Mesenchymal stem cell (in vitro differentiated cells and primary cell): ENCODE measurements at regions not wholly inside any gene's neighbourhood (a gene's known extent, or its start where the extent isn't known, plus 50 kb on each side); places are given as distances from the start of the nearest gene placed in this dataset.

Experiments
- DNase-seq: peaks from one replicate; pipeline ENCODE4 v3.0.0-alpha.2; 2013
- H2AFZ ChIP-seq: one replicate; pipeline ENCODE4 v1.6.1; 2013; ENCODE audit warnings: low read depth, mild to moderate bottlenecking, control low read depth, inconsistent platforms, low read length, moderate library complexity
- H2AK5ac ChIP-seq: 2 replicates; pipeline ENCODE4 v1.6.1; 2013; ENCODE audit warnings: low read length, moderate library complexity, mild to moderate bottlenecking, inconsistent platforms; ENCODE audit not compliant: severe bottlenecking
- H2BK120ac ChIP-seq: one replicate; pipeline ENCODE4 v1.6.1; 2013; ENCODE audit warnings: low read depth, mild to moderate bottlenecking, inconsistent platforms, low read length, moderate library complexity
- H2BK12ac ChIP-seq, 2 experiments: one replicate each; pipeline ENCODE4 v1.6.1; 2013; ENCODE audit warnings: inconsistent platforms in 2 of 2, low read length in 2 of 2, mild to moderate bottlenecking in 2 of 2, moderate library complexity in 2 of 2, control low read depth in 1 of 2
- H2BK15ac ChIP-seq: one replicate; pipeline ENCODE4 v1.6.1; 2013; ENCODE audit warnings: mild to moderate bottlenecking, low read depth, inconsistent platforms; ENCODE audit not compliant: poor library complexity, severe bottlenecking
- H2BK5ac ChIP-seq: 2 replicates; pipeline ENCODE4 v1.6.1; 2013; ENCODE audit warnings: low read depth, mild to moderate bottlenecking, low read length, control low read depth, inconsistent platforms; ENCODE audit not compliant: poor library complexity, severe bottlenecking
- H3K14ac ChIP-seq, 2 experiments: one replicate each; pipeline ENCODE4 v1.6.1; 2013; ENCODE audit warnings: inconsistent platforms in 2 of 2, low read length in 2 of 2, control low read depth in 1 of 2, mild to moderate bottlenecking in 1 of 2, moderate library complexity in 1 of 2
- H3K18ac ChIP-seq, 2 experiments: one replicate each; pipeline ENCODE4 v1.6.1; 2013; ENCODE audit warnings: inconsistent platforms in 2 of 2, low read length in 2 of 2, control low read depth in 1 of 2, low read depth in 1 of 2, mild to moderate bottlenecking in 1 of 2
- H3K23ac ChIP-seq, 2 experiments: one replicate each; pipeline ENCODE4 v1.6.1; 2013; ENCODE audit warnings: inconsistent platforms in 2 of 2, low read length in 2 of 2, mild to moderate bottlenecking in 2 of 2, moderate library complexity in 2 of 2, control low read depth in 1 of 2
- H3K27ac ChIP-seq: 2 replicates; pipeline ENCODE4 v1.5.1; 2013; ENCODE audit warnings: mild to moderate bottlenecking, moderate library complexity, low read length, control low read depth, inconsistent platforms; ENCODE audit not compliant: poor library complexity, severe bottlenecking
- H3K27me3 ChIP-seq, 2 experiments: 2 replicates each; pipeline versions ENCODE4 v1.6.1 to v1.7.0; 2013; ENCODE audit warnings: low read length in 2 of 2, mild to moderate bottlenecking in 2 of 2, moderate library complexity in 2 of 2, control low read depth in 1 of 2, inconsistent platforms in 1 of 2; ENCODE audit not compliant: control insufficient read depth in 1 of 2, insufficient read depth in 1 of 2
- H3K36me3 ChIP-seq, 2 experiments: 2 replicates each; pipeline versions ENCODE4 v1.6.1 to v1.7.0; 2013; ENCODE audit warnings: low read length in 2 of 2, control low read depth in 1 of 2, inconsistent platforms in 1 of 2, low read depth in 1 of 2, mild to moderate bottlenecking in 1 of 2; ENCODE audit not compliant: insufficient read depth in 2 of 2, control insufficient read depth in 1 of 2
- H3K4ac ChIP-seq, 2 experiments: one replicate each; pipeline ENCODE4 v1.6.1; 2013; ENCODE audit warnings: inconsistent platforms in 2 of 2, low read length in 2 of 2, mild to moderate bottlenecking in 2 of 2, moderate library complexity in 2 of 2, control low read depth in 1 of 2, low read depth in 1 of 2
- H3K4me1 ChIP-seq: 2 replicates; pipeline ENCODE4 v1.6.1; 2013; ENCODE audit warnings: low read depth, low read length, control low read depth; ENCODE audit not compliant: control insufficient read depth, insufficient read depth
- H3K4me2 ChIP-seq: 2 replicates; pipeline ENCODE4 v1.6.1; 2013; ENCODE audit warnings: low read length, mild to moderate bottlenecking, inconsistent platforms; ENCODE audit not compliant: poor library complexity, severe bottlenecking
- H3K4me3 ChIP-seq, 2 experiments: 2 replicates each; pipeline versions ENCODE4 v1.5.1 to v1.7.0; 2013; ENCODE audit warnings: low read length in 2 of 2, mild to moderate bottlenecking in 2 of 2, control low read depth in 1 of 2, low read depth in 1 of 2; ENCODE audit not compliant: insufficient read depth in 1 of 2
- H3K79me1 ChIP-seq: replicated peaks from 2 replicates; pipeline ENCODE4 v1.6.1; 2013; ENCODE audit warnings: mild to moderate bottlenecking, control low read depth, low read length, inconsistent platforms; ENCODE audit not compliant: poor library complexity, severe bottlenecking
- H3K9ac ChIP-seq: 2 replicates; pipeline ENCODE4 v1.7.0; 2013; ENCODE audit warnings: mild to moderate bottlenecking, low read length, moderate library complexity
- H3K9me3 ChIP-seq: 2 replicates; pipeline ENCODE4 v1.7.0; 2013; ENCODE audit warnings: mild to moderate bottlenecking, low read length; ENCODE audit not compliant: control insufficient read depth
- H4K8ac ChIP-seq: one replicate; pipeline ENCODE4 v1.6.1; 2013; ENCODE audit warnings: inconsistent platforms, mild to moderate bottlenecking, low read length, moderate library complexity
- H4K91ac ChIP-seq: one replicate; pipeline ENCODE4 v1.6.1; 2013; ENCODE audit warnings: mild to moderate bottlenecking, low read length, inconsistent platforms
- WGBS: methylation state at CpG from one replicate; pipeline ENCODE4 v1.1.7; 2013; ENCODE audit warnings: mixed read lengths; 5-methylcytosine and 5-hydroxymethylcytosine counted together

GRCh38 chr5:153157156-153157555 lies 333.3 kb upstream of the GRIA1 start:
- no peak overlapping the region for H3K4me2 ChIP-seq
- H2BK15ac ChIP-seq = no peak overlapping the region
- H3K27ac ChIP-seq = no peak overlapping the region
- H2AFZ ChIP-seq = no peak overlapping the region
- H3K4ac ChIP-seq = no peak overlapping the region
- no peak overlapping the region for H2BK12ac ChIP-seq
- no peak overlapping the region for H4K91ac ChIP-seq
- peak; percentile 14 for DNase-seq
- H3K27me3 ChIP-seq = no peaks in the 10 kb centered on the region
- H3K14ac ChIP-seq = no peak overlapping the region
- H3K9ac ChIP-seq = no peak overlapping the region
- no peak overlapping the region for H4K8ac ChIP-seq
- H3K4me3 ChIP-seq = no peak overlapping the region
- H2BK5ac ChIP-seq = no peak overlapping the region
- H3K23ac ChIP-seq = no peak overlapping the region
- no peaks in the 10 kb centered on the region for H3K9me3 ChIP-seq
- H2BK120ac ChIP-seq = no peak overlapping the region
- no peaks in the 10 kb centered on the region for H3K79me1 ChIP-seq
- H2AK5ac ChIP-seq = no peak overlapping the region
- no peaks in the 10 kb centered on the region for H3K36me3 ChIP-seq
- no peaks in the 10 kb centered on the region for H3K4me1 ChIP-seq
- H3K18ac ChIP-seq = no peak overlapping the region
- WGBS = 27% methylated on average over 1 of the region's 1 CpG

GRCh38 chr5:153158608-153159007 lies 331.9 kb upstream of the GRIA1 start:
- Histone ChIP-seq H2AK5ac (no peak overlapping the region), H3K4me3 (no peak overlapping the region), H2BK12ac (peak overlapping the region in 1 of 2 experiments; percentile 73), H3K4me1 (no peaks in the 10 kb centered on the region), H3K4ac (no peak overlapping the region), H2BK15ac (no peak overlapping the region), H2BK120ac (no peak overlapping the region), H3K4me2 (no peak overlapping the region), H2BK5ac (no peak overlapping the region), H3K23ac (peak overlapping the region in 1 of 2 experiments; percentile 14), H4K91ac (no peak overlapping the region), H3K27ac (no peak overlapping the region), H3K9me3 (no peaks in the 10 kb centered on the region), H3K9ac (no peak overlapping the region), H3K18ac (no peak overlapping the region), H4K8ac (no peak overlapping the region), H3K36me3 (no peaks in the 10 kb centered on the region), H2AFZ (no peak overlapping the region), H3K79me1 (no peaks in the 10 kb centered on the region), H3K14ac (peak overlapping the region in 1 of 2 experiments; percentile 36), H3K27me3 (no peaks in the 10 kb centered on the region)
- no peak for DNase-seq
- 80% methylated on average over 1 of the region's 1 CpG for WGBS

GRCh38 chr5:153159616-153160015 lies 330.9 kb upstream of the GRIA1 start:
- H3K27me3 ChIP-seq = no peaks in the 10 kb centered on the region
- no peak overlapping the region for H3K4me2 ChIP-seq
- H3K36me3 ChIP-seq = no peaks in the 10 kb centered on the region
- no peak overlapping the region for H2AK5ac ChIP-seq
- H3K9ac ChIP-seq = no peak overlapping the region
- H2BK120ac ChIP-seq = no peak overlapping the region
- no peak overlapping the region for H2AFZ ChIP-seq
- no peak overlapping the region for H2BK5ac ChIP-seq
- no peak overlapping the region for H3K4me3 ChIP-seq
- no peaks in the 10 kb centered on the region for H3K79me1 ChIP-seq
- H3K27ac ChIP-seq = no peak overlapping the region
- H2BK15ac ChIP-seq = no peak overlapping the region
- no peak overlapping the region for H4K8ac ChIP-seq
- H3K18ac ChIP-seq = no peak overlapping the region
- no peaks in the 10 kb centered on the region for H3K9me3 ChIP-seq
- H4K91ac ChIP-seq = no peak overlapping the region
- H2BK12ac ChIP-seq = no peak overlapping the region
- H3K23ac ChIP-seq = no peak overlapping the region
- DNase-seq = peak; percentile 60
- H3K4me1 ChIP-seq = no peaks in the 10 kb centered on the region
- WGBS = 9% methylated on average over 3 of the region's 3 CpGs
- no peak overlapping the region for H3K14ac ChIP-seq
- H3K4ac ChIP-seq = no peak overlapping the region

- no peak overlapping the region for H3K9ac ChIP-seq
- H3K27ac ChIP-seq = no peak overlapping the region
- no peaks in the 10 kb centered on the region for H3K27me3 ChIP-seq
- DNase-seq = no peak
- H2BK120ac ChIP-seq = no peak overlapping the region
- WGBS = 89% methylated on average over 1 of the region's 1 CpG
- no peak overlapping the region for H3K4me2 ChIP-seq
- H3K4me3 ChIP-seq = no peak overlapping the region
- no peaks in the 10 kb centered on the region for H3K4me1 ChIP-seq
- H2BK15ac ChIP-seq = no peak overlapping the region
- H2BK12ac ChIP-seq = no peak overlapping the region
- no peaks in the 10 kb centered on the region for H3K79me1 ChIP-seq
- H4K91ac ChIP-seq = no peak overlapping the region
- H2AK5ac ChIP-seq = no peak overlapping the region
- H3K36me3 ChIP-seq = no peaks in the 10 kb centered on the region
- H2AFZ ChIP-seq = no peak overlapping the region
- no peak overlapping the region for H3K14ac ChIP-seq
- no peak overlapping the region for H3K18ac ChIP-seq
- no peak overlapping the region for H3K23ac ChIP-seq
- no peak overlapping the region for H2BK5ac ChIP-seq
- no peak overlapping the region for H4K8ac ChIP-seq
- no peak overlapping the region for H3K4ac ChIP-seq
- no peaks in the 10 kb centered on the region for H3K9me3 ChIP-seq
Measured at GRCh38 chr5:153168241-153168640, 322.2 kb upstream of the GRIA1 start.
